CD14-positive monocyte (primary cell): ENCODE measurements at regions not wholly inside any gene's neighbourhood (a gene's known extent, or its start where the extent isn't known, plus 50 kb on each side); places are given as distances from the start of the nearest gene placed in this dataset.

ENCODE experiments used
- DNase-seq, 3 donors: peaks; one replicate each; pipeline ENCODE4 v3.0.0-alpha.2; 2011 to 2022
- H2AFZ ChIP-seq: 2 replicates; pipeline ENCODE4 v1.6.0; 2012; ENCODE audit warnings: mild to moderate bottlenecking, low read depth, low read length, inconsistent platforms; ENCODE audit not compliant: insufficient read depth, poor library complexity, severe bottlenecking
- H3K27ac ChIP-seq, 2 donors: 1 replicate in 1 of 2; 2 replicates in 1 of 2; pipeline ENCODE4 v1.5.1; 2012 to 2013; ENCODE audit warnings: low read length in 2 of 2, control low read depth in 1 of 2, inconsistent platforms in 1 of 2, low read depth in 1 of 2, mild to moderate bottlenecking in 1 of 2
- H3K27me3 ChIP-seq, 2 donors: one replicate each; pipeline versions ENCODE4 v1.6.0 to v1.6.1; 2011 to 2013; ENCODE audit warnings: low read length in 2 of 2; ENCODE audit not compliant: control insufficient read depth in 2 of 2, insufficient read depth in 2 of 2
- H3K36me3 ChIP-seq, 2 donors: replicated peaks in 1 of 2; 1 replicate in 1 of 2; 2 replicates in 1 of 2; pipeline versions ENCODE4 v1.5.1 to v1.6.1; 2012 to 2013; ENCODE audit warnings: low read length in 2 of 2, control low read depth in 1 of 2, inconsistent platforms in 1 of 2, mild to moderate bottlenecking in 1 of 2; ENCODE audit not compliant: insufficient read depth in 2 of 2, control insufficient read depth in 1 of 2
- H3K4me1 ChIP-seq, 2 donors: 1 replicate in 1 of 2; 2 replicates in 1 of 2; pipeline versions ENCODE4 v1.5.1 to v1.6.1; 2012 to 2013; ENCODE audit warnings: low read length in 2 of 2, control low read depth in 1 of 2, inconsistent platforms in 1 of 2, mild to moderate bottlenecking in 1 of 2, moderate library complexity in 1 of 2; ENCODE audit not compliant: insufficient read depth in 2 of 2, control insufficient read depth in 1 of 2
- H3K4me2 ChIP-seq: replicated peaks from 2 replicates; pipeline ENCODE3; 2012; ENCODE audit warnings: low read length, moderate library complexity, mild to moderate bottlenecking; ENCODE audit not compliant: poor library complexity, severe bottlenecking; ENCODE audit errors: extremely low read depth
- H3K4me3 ChIP-seq, 3 experiments: fragments of 200-600 bp in 1 of 3; sonication (generic) in 1 of 3; replicated peaks in 1 of 3; 1 replicate in 2 of 3; 2 replicates in 1 of 3; pipeline ENCODE4 v1.5.1; 2011 to 2013; ENCODE audit warnings: low read length in 3 of 3, mild to moderate bottlenecking in 3 of 3, control low read depth in 2 of 3, low read depth in 2 of 3, inconsistent platforms in 1 of 3, moderate library complexity in 1 of 3
- H3K79me2 ChIP-seq: 2 replicates; pipeline ENCODE4 v1.6.0; 2012; ENCODE audit warnings: mild to moderate bottlenecking, control low read depth, inconsistent platforms, low read length, moderate library complexity; ENCODE audit not compliant: insufficient read depth
- H3K9ac ChIP-seq: 2 replicates; pipeline ENCODE4 v1.6.0; 2017; ENCODE audit warnings: low read length, mild to moderate bottlenecking; ENCODE audit not compliant: insufficient read depth, poor library complexity, severe bottlenecking
- H3K9me3 ChIP-seq, 2 donors: replicated peaks in 1 of 2; 1 replicate in 1 of 2; 2 replicates in 1 of 2; pipeline versions ENCODE4 v1.5.1 to v1.6.1; 2012 to 2013; ENCODE audit warnings: low read length in 2 of 2, control low read depth in 1 of 2; ENCODE audit not compliant: control insufficient read depth in 1 of 2, insufficient read depth in 1 of 2
- H4K20me1 ChIP-seq: 2 replicates; pipeline ENCODE4 v1.6.0; 2012; ENCODE audit warnings: mild to moderate bottlenecking, low read length, control low read depth, moderate library complexity; ENCODE audit not compliant: insufficient read depth
- H3K27ac Mint-ChIP-seq, 7 donors: one replicate each; pipeline ENCODE4 v1.8.0; 2020; ENCODE audit warnings: mild to moderate bottlenecking in 7 of 7, mixed read lengths in 7 of 7, moderate library complexity in 6 of 7, inconsistent platforms in 2 of 7
- H3K27me3 Mint-ChIP-seq, 3 donors: one replicate each; pipeline ENCODE4 v1.8.0; 2021 to 2022; ENCODE audit warnings: low read depth in 3 of 3, mild to moderate bottlenecking in 3 of 3, mixed read lengths in 3 of 3, moderate library complexity in 3 of 3, inconsistent platforms in 1 of 3
- H3K36me3 Mint-ChIP-seq, 2 donors: one replicate each; pipeline ENCODE4 v1.8.0; 2020; ENCODE audit warnings: mixed read lengths in 2 of 2, inconsistent platforms in 1 of 2, mild to moderate bottlenecking in 1 of 2
- H3K4me1 Mint-ChIP-seq: one replicate; pipeline ENCODE4 v1.8.0; 2020; ENCODE audit warnings: mild to moderate bottlenecking, mixed read lengths
- H3K4me3 Mint-ChIP-seq, 2 donors: one replicate each; pipeline ENCODE4 v1.8.0; 2020; ENCODE audit warnings: mild to moderate bottlenecking in 2 of 2, mixed read lengths in 2 of 2, moderate library complexity in 1 of 2
- H3K9me3 Mint-ChIP-seq, 7 donors: one replicate each; pipeline ENCODE4 v1.8.0; 2020 to 2022; ENCODE audit warnings: mixed read lengths in 7 of 7, mild to moderate bottlenecking in 6 of 7, moderate library complexity in 6 of 7, inconsistent platforms in 2 of 7
- WGBS: methylation state at CpG from one replicate; pipeline ENCODE4 v1.1.5; 2013; ENCODE audit warnings: missing lambda C conversion rate; ENCODE audit not compliant: insufficient coverage; 5-methylcytosine and 5-hydroxymethylcytosine counted together
- intact Hi-C, 2 donors: fragments of 100-400 bp; cut with micrococcal nuclease; formaldehyde crosslinking; loops; one replicate each; pipeline versions ENCODE4 v1.15.0 to v1.15.1; 2023
- TF ChIP-seq, protein P1 (sequence below): fragments of 200-600 bp; IDR thresholded peaks from one replicate; pipeline ENCODE4 v1.8.0; 2022; ENCODE audit warnings: antibody characterized with exemption, mild to moderate bottlenecking

DNA sequence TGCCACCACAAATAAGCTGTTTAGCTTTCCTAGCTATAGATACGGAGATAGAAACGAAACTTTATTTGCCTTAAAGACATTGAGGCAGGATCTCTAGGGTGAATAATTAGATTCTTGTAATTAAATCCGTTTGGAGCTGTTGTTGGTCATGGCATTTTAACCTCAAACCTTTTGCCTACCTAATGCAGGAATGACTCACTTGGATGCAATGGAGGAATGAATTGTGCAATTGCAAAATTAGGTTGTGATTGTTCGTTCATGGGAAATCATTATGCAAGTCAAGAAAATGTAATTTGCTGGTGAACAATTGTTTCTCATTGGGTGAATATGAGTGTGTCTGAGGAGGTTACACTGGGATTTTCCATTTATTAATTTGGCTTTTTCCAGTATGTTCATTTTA, 703.5 kb downstream of the GATA3 start:
- H3K79me2 ChIP-seq: no peaks in the 10 kb centered on the region
- TF ChIP-seq, protein P1, sequence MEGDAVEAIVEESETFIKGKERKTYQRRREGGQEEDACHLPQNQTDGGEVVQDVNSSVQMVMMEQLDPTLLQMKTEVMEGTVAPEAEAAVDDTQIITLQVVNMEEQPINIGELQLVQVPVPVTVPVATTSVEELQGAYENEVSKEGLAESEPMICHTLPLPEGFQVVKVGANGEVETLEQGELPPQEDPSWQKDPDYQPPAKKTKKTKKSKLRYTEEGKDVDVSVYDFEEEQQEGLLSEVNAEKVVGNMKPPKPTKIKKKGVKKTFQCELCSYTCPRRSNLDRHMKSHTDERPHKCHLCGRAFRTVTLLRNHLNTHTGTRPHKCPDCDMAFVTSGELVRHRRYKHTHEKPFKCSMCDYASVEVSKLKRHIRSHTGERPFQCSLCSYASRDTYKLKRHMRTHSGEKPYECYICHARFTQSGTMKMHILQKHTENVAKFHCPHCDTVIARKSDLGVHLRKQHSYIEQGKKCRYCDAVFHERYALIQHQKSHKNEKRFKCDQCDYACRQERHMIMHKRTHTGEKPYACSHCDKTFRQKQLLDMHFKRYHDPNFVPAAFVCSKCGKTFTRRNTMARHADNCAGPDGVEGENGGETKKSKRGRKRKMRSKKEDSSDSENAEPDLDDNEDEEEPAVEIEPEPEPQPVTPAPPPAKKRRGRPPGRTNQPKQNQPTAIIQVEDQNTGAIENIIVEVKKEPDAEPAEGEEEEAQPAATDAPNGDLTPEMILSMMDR: no peak
- Mint-ChIP-seq H3K27ac (no peak overlapping the region), H3K4me1 (no peaks in the 10 kb centered on the region), H3K36me3 (no peaks in the 10 kb centered on the region), H3K4me3 (no peak overlapping the region), H3K9me3 (peaks cover 0 to 4% (median 2%) of the 10 kb centered on the region in 7 donors), H3K27me3 (no peaks in the 10 kb centered on the region)
- no peak overlapping the region for H3K4me2 ChIP-seq
- H3K4me1 ChIP-seq: no peaks in the 10 kb centered on the region
- H3K36me3 ChIP-seq: no peaks in the 10 kb centered on the region
- H3K4me3 ChIP-seq: no peak overlapping the region
- H3K27me3 ChIP-seq: no peaks in the 10 kb centered on the region
- no peaks in the 10 kb centered on the region for H4K20me1 ChIP-seq
- peaks cover 0 to 7% of the 10 kb centered on the region in 2 donors for H3K9me3 ChIP-seq
- WGBS: no CpG with 5 or more reads among the region's 4 CpGs
- H3K9ac ChIP-seq: no peak overlapping the region
- intact Hi-C loops: no loop called here
- DNase-seq: no peak
- no peak overlapping the region for H3K27ac ChIP-seq
- H2AFZ ChIP-seq: no peak overlapping the region

DNA sequence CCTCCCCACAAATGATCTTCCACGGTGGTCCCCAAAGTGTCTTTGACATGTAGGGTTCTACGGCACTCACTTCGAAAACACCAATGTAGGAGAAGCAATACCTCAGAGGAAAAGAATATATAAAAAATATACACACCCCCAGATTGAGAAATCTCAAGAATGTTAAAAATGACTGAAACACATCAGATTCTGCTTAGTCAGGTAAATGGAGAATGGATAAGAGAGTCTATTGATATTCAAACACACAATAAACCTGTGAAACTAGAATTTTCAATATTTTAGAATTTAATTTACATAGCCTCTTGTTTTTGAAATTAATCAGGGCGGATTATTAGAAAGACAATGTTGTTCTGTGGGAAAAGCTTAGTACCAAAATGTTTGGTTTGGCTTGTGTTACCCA, 712.4 kb downstream of the GATA3 start:
- H3K4me2 ChIP-seq: no peak overlapping the region
- H3K9me3 ChIP-seq: no peaks in the 10 kb centered on the region
- H3K36me3 Mint-ChIP-seq: no peaks in the 10 kb centered on the region
- H3K27me3 ChIP-seq: no peaks in the 10 kb centered on the region
- DNase-seq: no peak
- intact Hi-C loops: no loop called here
- H3K4me3 ChIP-seq: no peak overlapping the region
- no peaks in the 10 kb centered on the region for H3K36me3 ChIP-seq
- no peak overlapping the region for H2AFZ ChIP-seq
- peaks cover 0 to 2% (median 0%) of the 10 kb centered on the region in 7 donors for H3K9me3 Mint-ChIP-seq
- H3K27me3 Mint-ChIP-seq: peaks cover 0 to 2% (median 0%) of the 10 kb centered on the region in 3 donors
- no peaks in the 10 kb centered on the region for H4K20me1 ChIP-seq
- no peak overlapping the region for H3K4me3 Mint-ChIP-seq
- no peaks in the 10 kb centered on the region for H3K4me1 Mint-ChIP-seq
- no peak overlapping the region for H3K27ac Mint-ChIP-seq
- no peaks in the 10 kb centered on the region for H3K79me2 ChIP-seq
- no peak overlapping the region for H3K9ac ChIP-seq
- H3K4me1 ChIP-seq: no peaks in the 10 kb centered on the region
- WGBS: no CpG with 5 or more reads among the region's 4 CpGs
- TF ChIP-seq, protein P1: no peak
- H3K27ac ChIP-seq: no peak overlapping the region
